ENCODE measurements at regions not wholly inside any gene's neighbourhood (a gene's known extent, or its start where the extent isn't known, plus 50 kb on each side); places are given as distances from the start of the nearest gene placed in this dataset.
A peak's percentile ranks its signal among the peaks of the same experiment; 100 is the strongest.

- H3K27me3 ChIP-seq (ENCODE audit: control insufficient read depth, insufficient read depth, low read length), result no peaks in the 10 kb centered on the region
- no peaks in the 10 kb centered on the region for H3K36me3 ChIP-seq (ENCODE audit: control insufficient read depth, insufficient read depth, low read length)
- H3K27ac ChIP-seq (ENCODE audit: insufficient read depth, low read length), result no peak overlapping the region
- no peak for TF ChIP-seq CTCF (conservative IDR thresholded peaks at IDR 0.05 in 1 of 2, IDR thresholded peaks at IDR 0.05 in 1 of 2; ENCODE audit: low read depth in 1 of 2, low read length in 2 of 2)
- TF ChIP-seq EZH2 (IDR thresholded peaks at IDR 0.05; ENCODE audit: low read length, missing control alignments), result no peak
- H3K4me3 ChIP-seq (replicated peaks in 1 of 4; ENCODE audit: control extremely low read depth in 1 of 4, insufficient read depth in 1 of 4, low read depth in 3 of 4, low read length in 4 of 4), result no peak overlapping the region
- H3K79me2 ChIP-seq (ENCODE audit: control insufficient read depth, insufficient read depth, low read length), result no peaks in the 10 kb centered on the region
- H4K20me1 ChIP-seq (ENCODE audit: control insufficient read depth, extremely low read depth, insufficient read depth, low read length), result no peaks in the 10 kb centered on the region
- no peak overlapping the region for H2AFZ ChIP-seq (ENCODE audit: low read length)
- H3K9ac ChIP-seq (ENCODE audit: insufficient read depth, low read length), result no peak overlapping the region
- DNase-seq (ENCODE audit: low read depth in 2 of 2), result peak in 1 of 2 donors; percentile 42
- no peaks in the 10 kb centered on the region for H3K4me1 ChIP-seq (ENCODE audit: control insufficient read depth, extremely low read depth, insufficient read depth, low read length)
- H3K4me2 ChIP-seq (ENCODE audit: extremely low read depth, insufficient read depth, low read length), result no peak overlapping the region
- H3K9me3 ChIP-seq (ENCODE audit: control insufficient read depth, insufficient read depth, low read depth, low read length), result no peaks in the 10 kb centered on the region
Measured at GRCh38 chr11:41784513-41785335, 325.3 kb upstream of the LRRC4C start.

- Histone ChIP-seq H3K27me3 (ENCODE audit: control insufficient read depth, insufficient read depth, low read length) (no peaks in the 10 kb centered on the region), H3K4me1 (ENCODE audit: control insufficient read depth, extremely low read depth, insufficient read depth, low read length) (no peaks in the 10 kb centered on the region), H3K27ac (ENCODE audit: insufficient read depth, low read length) (no peak overlapping the region), H2AFZ (ENCODE audit: low read length) (no peak overlapping the region), H3K9me3 (ENCODE audit: control insufficient read depth, insufficient read depth, low read depth, low read length) (no peaks in the 10 kb centered on the region), H3K79me2 (ENCODE audit: control insufficient read depth, insufficient read depth, low read length) (no peaks in the 10 kb centered on the region), H4K20me1 (ENCODE audit: control insufficient read depth, extremely low read depth, insufficient read depth, low read length) (no peaks in the 10 kb centered on the region), H3K4me2 (ENCODE audit: extremely low read depth, insufficient read depth, low read length) (no peak overlapping the region), H3K4me3 (replicated peaks in 1 of 4; ENCODE audit: control extremely low read depth in 1 of 4, insufficient read depth in 1 of 4, low read depth in 3 of 4, low read length in 4 of 4) (no peak overlapping the region), H3K36me3 (ENCODE audit: control insufficient read depth, insufficient read depth, low read length) (no peaks in the 10 kb centered on the region), H3K9ac (ENCODE audit: insufficient read depth, low read length) (no peak overlapping the region)
- peak in 1 of 2 donors; percentile 39 for DNase-seq (ENCODE audit: low read depth in 2 of 2)
- TF ChIP-seq CTCF (conservative IDR thresholded peaks at IDR 0.05 in 1 of 2, IDR thresholded peaks at IDR 0.05 in 1 of 2; ENCODE audit: low read depth in 1 of 2, low read length in 2 of 2) (no peak), EZH2 (IDR thresholded peaks at IDR 0.05; ENCODE audit: low read length, missing control alignments) (no peak)
Measured at GRCh38 chr11:41786087-41786486, 326.6 kb upstream of the LRRC4C start.

DNA sequence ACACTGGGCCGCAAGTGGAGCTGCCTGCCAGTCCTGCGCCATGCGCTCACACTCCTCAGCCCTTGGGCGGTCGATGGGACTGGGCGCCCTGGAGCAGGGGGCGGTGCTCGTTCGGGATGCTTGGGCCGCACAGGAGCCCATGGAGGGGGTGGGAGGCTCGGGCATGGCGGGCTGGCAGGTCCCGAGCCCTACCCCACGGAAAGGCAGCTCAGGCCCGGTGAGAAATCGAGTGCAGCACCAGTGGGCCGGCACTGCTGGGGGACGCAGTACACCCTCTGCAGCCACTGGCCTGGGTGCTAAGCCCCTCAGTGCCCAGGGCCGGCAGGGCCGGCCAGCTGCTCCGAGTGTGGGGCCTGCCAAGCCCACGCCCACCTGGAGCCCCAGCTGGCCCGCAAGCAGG is 328.7 kb upstream of the LRRC4C start:
- DNase-seq (ENCODE audit: low read depth in 2 of 2), result no peak
- H2AFZ ChIP-seq (ENCODE audit: low read length), result no peak overlapping the region
- no peaks in the 10 kb centered on the region for H3K4me1 ChIP-seq (ENCODE audit: control insufficient read depth, extremely low read depth, insufficient read depth, low read length)
- no peaks in the 10 kb centered on the region for H3K36me3 ChIP-seq (ENCODE audit: control insufficient read depth, insufficient read depth, low read length)
- no peak overlapping the region for H3K27ac ChIP-seq (ENCODE audit: insufficient read depth, low read length)
- H3K4me3 ChIP-seq (replicated peaks in 1 of 4; ENCODE audit: control extremely low read depth in 1 of 4, insufficient read depth in 1 of 4, low read depth in 3 of 4, low read length in 4 of 4), result no peak overlapping the region
- no peak overlapping the region for H3K4me2 ChIP-seq (ENCODE audit: extremely low read depth, insufficient read depth, low read length)
- H3K27me3 ChIP-seq (ENCODE audit: control insufficient read depth, insufficient read depth, low read length), result no peaks in the 10 kb centered on the region
- no peaks in the 10 kb centered on the region for H3K9me3 ChIP-seq (ENCODE audit: control insufficient read depth, insufficient read depth, low read depth, low read length)
- no peaks in the 10 kb centered on the region for H3K79me2 ChIP-seq (ENCODE audit: control insufficient read depth, insufficient read depth, low read length)
- H3K9ac ChIP-seq (ENCODE audit: insufficient read depth, low read length), result no peak overlapping the region
- TF ChIP-seq EZH2 (IDR thresholded peaks at IDR 0.05; ENCODE audit: low read length, missing control alignments) (no peak), CTCF (conservative IDR thresholded peaks at IDR 0.05 in 1 of 2, IDR thresholded peaks at IDR 0.05 in 1 of 2; ENCODE audit: low read depth in 1 of 2, low read length in 2 of 2) (no peak)
- no peaks in the 10 kb centered on the region for H4K20me1 ChIP-seq (ENCODE audit: control insufficient read depth, extremely low read depth, insufficient read depth, low read length)
